Progenitor cell of endocrine pancreas (in vitro differentiated cells): ENCODE measurements at regions not wholly inside any gene's neighbourhood (a gene's known extent, or its start where the extent isn't known, plus 50 kb on each side); places are given as distances from the start of the nearest gene placed in this dataset.

Source experiments
- DNase-seq: peaks from one replicate; pipeline ENCODE4 v3.0.0; 2021; ENCODE audit warnings: low spot score; ENCODE audit not compliant: unreplicated experiment
- H3K27ac Mint-ChIP-seq: 2 replicates; pipeline ENCODE4 v1.8.0; 2021; ENCODE audit warnings: mild to moderate bottlenecking, moderate library complexity, mixed read lengths
- H3K27me3 Mint-ChIP-seq: 2 replicates; pipeline ENCODE4 v1.8.0; 2021; ENCODE audit warnings: mixed read lengths
- H3K36me3 Mint-ChIP-seq: 2 replicates; pipeline ENCODE4 v1.8.0; 2022; ENCODE audit warnings: mixed read lengths; ENCODE audit not compliant: insufficient read depth
- H3K4me1 Mint-ChIP-seq: 2 replicates; pipeline ENCODE4 v1.8.0; 2021; ENCODE audit warnings: low read depth, mixed read lengths
- H3K4me3 Mint-ChIP-seq: 2 replicates; pipeline ENCODE4 v1.8.0; 2021; ENCODE audit warnings: low read depth, mild to moderate bottlenecking, moderate library complexity, mixed read lengths
- H3K9me3 Mint-ChIP-seq: 2 replicates; pipeline ENCODE4 v1.8.0; 2021; ENCODE audit warnings: low read depth, mixed read lengths
- TF ChIP-seq, protein P1 (sequence below): fragments of 200-600 bp; sonication (generic); IDR thresholded peaks from one replicate; pipeline ENCODE4 v1.5.0; 2021; ENCODE audit warnings: antibody characterized with exemption, mild to moderate bottlenecking; ENCODE audit not compliant: unreplicated experiment

DNA sequence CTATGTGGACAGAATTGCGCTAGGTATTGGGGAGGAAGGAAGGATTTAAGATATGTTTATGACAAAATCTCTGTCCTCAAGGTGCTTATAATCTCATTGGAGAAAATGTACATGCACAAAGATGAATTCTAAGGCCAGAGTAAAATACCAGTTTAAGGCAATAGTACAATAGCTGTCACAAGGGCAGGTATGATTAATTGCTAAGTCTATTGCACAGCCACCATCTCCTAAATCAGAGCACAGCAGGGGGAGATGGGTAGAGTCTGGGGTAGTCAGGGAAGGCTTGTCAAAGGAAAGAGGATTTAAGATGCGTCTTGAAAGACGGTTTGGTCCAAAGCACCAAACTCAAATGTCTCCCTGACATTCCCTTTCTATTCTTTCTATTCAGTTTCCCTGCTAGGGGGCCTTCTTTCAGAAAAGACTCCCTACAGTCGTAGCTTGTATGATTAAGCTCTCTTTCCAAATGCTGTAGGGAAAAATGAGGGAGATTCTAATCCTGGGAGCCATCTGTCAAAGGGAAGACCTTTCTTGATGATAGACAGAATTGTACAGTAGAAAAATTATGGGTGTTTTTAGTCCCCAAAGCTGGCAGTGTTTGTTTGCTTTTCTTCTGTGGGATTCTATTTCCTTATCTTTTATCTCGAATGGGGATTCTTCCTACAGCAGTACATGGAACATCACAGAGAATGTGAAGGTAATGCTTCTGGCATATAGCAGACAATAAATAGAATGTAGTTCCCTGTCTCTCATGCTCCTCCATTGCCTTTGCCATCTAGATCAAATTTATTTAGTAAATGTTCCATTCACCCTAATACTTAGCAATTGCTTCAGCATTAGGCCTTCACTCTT lies 107.6 kb upstream of the NFIA start:
- TF ChIP-seq, protein P1, sequence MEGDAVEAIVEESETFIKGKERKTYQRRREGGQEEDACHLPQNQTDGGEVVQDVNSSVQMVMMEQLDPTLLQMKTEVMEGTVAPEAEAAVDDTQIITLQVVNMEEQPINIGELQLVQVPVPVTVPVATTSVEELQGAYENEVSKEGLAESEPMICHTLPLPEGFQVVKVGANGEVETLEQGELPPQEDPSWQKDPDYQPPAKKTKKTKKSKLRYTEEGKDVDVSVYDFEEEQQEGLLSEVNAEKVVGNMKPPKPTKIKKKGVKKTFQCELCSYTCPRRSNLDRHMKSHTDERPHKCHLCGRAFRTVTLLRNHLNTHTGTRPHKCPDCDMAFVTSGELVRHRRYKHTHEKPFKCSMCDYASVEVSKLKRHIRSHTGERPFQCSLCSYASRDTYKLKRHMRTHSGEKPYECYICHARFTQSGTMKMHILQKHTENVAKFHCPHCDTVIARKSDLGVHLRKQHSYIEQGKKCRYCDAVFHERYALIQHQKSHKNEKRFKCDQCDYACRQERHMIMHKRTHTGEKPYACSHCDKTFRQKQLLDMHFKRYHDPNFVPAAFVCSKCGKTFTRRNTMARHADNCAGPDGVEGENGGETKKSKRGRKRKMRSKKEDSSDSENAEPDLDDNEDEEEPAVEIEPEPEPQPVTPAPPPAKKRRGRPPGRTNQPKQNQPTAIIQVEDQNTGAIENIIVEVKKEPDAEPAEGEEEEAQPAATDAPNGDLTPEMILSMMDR: no peak
- no peak overlapping the region for H3K27ac Mint-ChIP-seq
- no peaks in the 10 kb centered on the region for H3K36me3 Mint-ChIP-seq
- no peak overlapping the region for H3K4me3 Mint-ChIP-seq
- no peaks in the 10 kb centered on the region for H3K9me3 Mint-ChIP-seq
- peaks cover 15% of the 10 kb centered on the region for H3K27me3 Mint-ChIP-seq
- H3K4me1 Mint-ChIP-seq: peaks cover 5% of the 10 kb centered on the region
- no peak for DNase-seq

DNA sequence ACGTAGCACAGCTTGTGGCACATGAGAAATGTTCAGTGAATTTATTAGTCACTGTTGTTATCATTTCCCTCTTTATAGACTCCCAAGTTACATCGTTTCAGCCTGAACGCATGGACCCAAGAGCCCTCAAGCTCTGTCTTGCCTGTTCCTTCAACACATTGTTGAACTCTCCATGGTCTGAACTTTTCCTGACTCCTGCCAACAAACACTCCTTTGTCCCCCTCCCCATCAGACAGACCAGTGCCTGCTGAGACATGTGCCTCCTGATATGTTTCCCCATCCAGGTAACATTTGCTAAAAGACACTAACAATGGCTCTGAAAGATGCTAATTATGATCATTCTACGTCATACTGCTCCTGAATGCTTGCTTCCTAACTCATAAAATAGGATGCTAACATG lies 108.7 kb upstream of the NFIA start:
- Mint-ChIP-seq H3K27me3 (peaks cover 26% of the 10 kb centered on the region), H3K4me3 (no peak overlapping the region), H3K4me1 (peaks cover 5% of the 10 kb centered on the region), H3K9me3 (no peaks in the 10 kb centered on the region), H3K27ac (no peak overlapping the region), H3K36me3 (no peaks in the 10 kb centered on the region)
- DNase-seq: no peak
- TF ChIP-seq, protein P1: no peak

DNA sequence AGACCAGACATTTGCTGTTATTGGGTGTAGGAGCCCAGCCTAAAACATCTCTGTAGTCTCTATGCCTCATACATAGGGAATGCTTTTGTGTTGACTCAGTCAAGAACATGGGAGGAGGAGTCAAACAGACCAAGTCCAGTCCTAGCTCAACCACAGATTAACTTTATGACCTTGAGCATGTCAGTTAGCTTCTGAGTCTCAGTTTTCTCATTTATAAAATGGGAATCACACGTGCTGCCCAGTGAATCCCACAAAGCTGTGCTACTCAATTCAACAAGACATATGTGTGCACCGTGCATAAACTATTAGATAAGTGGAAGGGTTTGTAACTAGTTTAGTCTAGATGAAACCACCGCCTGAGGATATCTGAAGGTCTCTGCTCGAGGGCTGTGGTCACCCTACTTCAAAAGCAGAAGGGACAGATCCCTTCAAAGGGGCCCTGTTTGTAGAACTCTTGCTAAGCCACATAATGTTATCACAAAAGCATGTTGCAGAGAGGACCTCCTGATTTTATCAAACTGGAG lies 109.5 kb upstream of the NFIA start:
- no peaks in the 10 kb centered on the region for H3K36me3 Mint-ChIP-seq
- no peaks in the 10 kb centered on the region for H3K9me3 Mint-ChIP-seq
- no peak overlapping the region for H3K4me3 Mint-ChIP-seq
- TF ChIP-seq, protein P1: no peak
- DNase-seq: no peak
- peaks cover 33% of the 10 kb centered on the region for H3K27me3 Mint-ChIP-seq
- H3K4me1 Mint-ChIP-seq: peaks cover 5% of the 10 kb centered on the region
- H3K27ac Mint-ChIP-seq: no peak overlapping the region

DNA sequence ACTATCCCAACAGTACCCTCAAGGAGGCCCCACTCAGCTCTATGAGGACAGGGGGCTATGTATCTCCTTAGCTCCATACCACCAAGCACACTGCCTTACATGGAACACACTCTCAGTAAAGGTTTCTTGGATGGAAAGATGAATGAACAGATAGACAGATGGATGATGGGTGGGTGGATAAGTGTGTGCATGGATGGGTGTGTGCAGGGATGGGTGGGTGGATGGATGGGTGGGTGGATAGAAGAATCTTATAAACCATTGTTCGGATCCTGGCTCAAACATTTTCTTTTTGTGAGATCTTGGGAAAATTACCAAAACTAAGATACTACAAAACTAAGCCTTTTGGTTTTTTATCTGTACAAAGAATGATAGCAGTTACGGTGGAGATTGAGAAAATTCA lies 111.0 kb upstream of the NFIA start:
- Mint-ChIP-seq H3K36me3 (peaks cover 3% of the 10 kb centered on the region), H3K4me1 (peaks cover 5% of the 10 kb centered on the region), H3K4me3 (no peak overlapping the region), H3K9me3 (peaks cover 7% of the 10 kb centered on the region), H3K27ac (no peak overlapping the region), H3K27me3 (peaks cover 32% of the 10 kb centered on the region)
- no peak for DNase-seq
- TF ChIP-seq, protein P1: no peak

DNA sequence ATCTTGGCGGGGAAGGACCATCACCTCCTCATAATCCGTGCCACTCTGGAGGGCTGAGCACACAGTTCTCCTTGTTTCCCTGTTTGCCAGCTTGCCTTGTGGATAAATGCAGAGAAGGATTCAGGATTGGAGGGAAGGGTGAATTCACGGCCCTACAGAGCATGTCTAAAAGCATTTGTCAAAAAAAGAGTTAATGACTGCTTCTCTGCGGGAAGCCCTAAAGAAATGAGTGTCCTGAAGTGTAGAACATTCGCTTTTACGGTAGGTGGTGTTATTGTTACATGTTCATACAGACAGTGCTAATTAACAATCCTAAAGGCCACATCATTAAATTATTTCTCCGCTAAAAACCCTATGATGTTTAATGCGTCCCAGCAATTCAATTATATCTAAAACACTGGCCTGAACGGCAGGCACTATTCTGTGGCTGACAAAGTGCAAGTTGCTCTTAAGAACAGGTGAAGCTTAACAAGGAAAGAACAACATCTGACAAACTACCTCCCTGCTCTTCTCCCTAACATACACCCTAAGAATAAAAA lies 112.3 kb upstream of the NFIA start:
- peak overlapping the region; percentile 42 for H3K27ac Mint-ChIP-seq
- H3K4me3 Mint-ChIP-seq: no peak overlapping the region
- H3K36me3 Mint-ChIP-seq: peaks cover 3% of the 10 kb centered on the region
- no peak for DNase-seq
- H3K9me3 Mint-ChIP-seq: peaks cover 10% of the 10 kb centered on the region
- TF ChIP-seq, protein P1: peak; percentile 48
- peaks cover 5% of the 10 kb centered on the region for H3K4me1 Mint-ChIP-seq
- H3K27me3 Mint-ChIP-seq: peaks cover 32% of the 10 kb centered on the region
